IMR-90 (cell line): ENCODE measurements at regions not wholly inside any gene's neighbourhood (a gene's known extent, or its start where the extent isn't known, plus 50 kb on each side); places are given as distances from the start of the nearest gene placed in this dataset.

Experiments
- ATAC-seq: fragments of 200-7000 bp; cut with Tn5 transposase; 2 replicates; pipeline ENCODE4 v1.9.1; 2020; ENCODE audit warnings: low read depth, mild to moderate bottlenecking, moderate library complexity
- BruUV-seq: library from RNA; stranded (reverse); fragments of 400-500 nt; replicated peaks from 2 replicates; lab custom pipeline; 2021; lab: Mats Ljungman, UMichigan
- CTCF ChIA-PET: fragments of 300-600 bp; formaldehyde crosslinking; extraction: SDS; loops from one replicate; lab custom pipeline; 2021; ENCODE audit warnings: antibody characterized with exemption; lab: Yijun Ruan, JAX
- POLR2A ChIA-PET: fragments of 300-600 bp; sonication (Branson Sonifier 250); formaldehyde crosslinking; loops from one replicate; lab custom pipeline; 2022; ENCODE audit warnings: antibody characterized with exemption; ENCODE audit not compliant: unreplicated experiment; lab: Charles Lee
- DNase-seq: peaks from one replicate; pipeline ENCODE4 v3.0.0; 2013
- H2AFZ ChIP-seq: replicated peaks from 2 replicates; pipeline ENCODE3; 2013; ENCODE audit warnings: low read length, mild to moderate bottlenecking; ENCODE audit not compliant: poor library complexity
- H2AK5ac ChIP-seq: 2 replicates; pipeline ENCODE4 v1.6.1; 2013; ENCODE audit warnings: low read depth, low read length, inconsistent platforms
- H2AK9ac ChIP-seq: replicated peaks from 2 replicates; pipeline ENCODE3; 2013; ENCODE audit warnings: mild to moderate bottlenecking, low read depth, low read length, moderate library complexity; ENCODE audit not compliant: poor library complexity
- H2BK120ac ChIP-seq: 2 replicates; pipeline ENCODE4 v1.6.1; 2013; ENCODE audit warnings: low read depth, low read length, inconsistent platforms
- H2BK15ac ChIP-seq: 3 replicates; pipeline ENCODE4 v1.6.1; 2013; ENCODE audit warnings: low read depth, low read length, inconsistent platforms
- H2BK20ac ChIP-seq: 2 replicates; pipeline ENCODE4 v1.6.1; 2013; ENCODE audit warnings: low read depth, mild to moderate bottlenecking, inconsistent platforms, low read length, moderate library complexity
- H2BK5ac ChIP-seq: 2 replicates; pipeline ENCODE4 v1.6.1; 2013; ENCODE audit warnings: mild to moderate bottlenecking, low read depth, low read length, inconsistent platforms; ENCODE audit not compliant: poor library complexity, severe bottlenecking
- H3K14ac ChIP-seq: replicated peaks from 2 replicates; pipeline ENCODE4 v1.6.1; 2013; ENCODE audit warnings: low read depth, low read length, inconsistent platforms
- H3K18ac ChIP-seq: 2 replicates; pipeline ENCODE4 v1.6.1; 2013; ENCODE audit warnings: low read depth, low read length, control low read depth
- H3K23ac ChIP-seq: 2 replicates; pipeline ENCODE4 v1.6.1; 2013; ENCODE audit warnings: low read depth, low read length, inconsistent platforms
- H3K27ac ChIP-seq: 2 replicates; pipeline ENCODE4 v1.5.1; 2013; ENCODE audit warnings: mild to moderate bottlenecking, control low read depth, low read length; ENCODE audit not compliant: insufficient read depth
- H3K27me3 ChIP-seq: 2 replicates; pipeline ENCODE4 v1.6.1; 2013; ENCODE audit warnings: low read length; ENCODE audit not compliant: control insufficient read depth, insufficient read depth
- H3K36me3 ChIP-seq: 2 replicates; pipeline ENCODE4 v1.6.1; 2013; ENCODE audit warnings: low read length, mixed read lengths; ENCODE audit not compliant: control insufficient read depth, insufficient read depth
- H3K4ac ChIP-seq: 2 replicates; pipeline ENCODE4 v1.6.1; 2013; ENCODE audit warnings: low read depth, low read length, inconsistent platforms
- H3K4me1 ChIP-seq: 2 replicates; pipeline ENCODE4 v1.6.1; 2013; ENCODE audit warnings: low read length, mixed read lengths; ENCODE audit not compliant: control insufficient read depth, insufficient read depth
- H3K4me2 ChIP-seq: 2 replicates; pipeline ENCODE4 v1.6.1; 2013; ENCODE audit warnings: low read depth, mild to moderate bottlenecking, control low read depth, low read length, moderate library complexity
- H3K4me3 ChIP-seq: 2 replicates; pipeline ENCODE4 v1.5.1; 2013; ENCODE audit warnings: low read depth, mild to moderate bottlenecking, control low read depth, low read length, moderate library complexity; ENCODE audit not compliant: insufficient read depth
- H3K56ac ChIP-seq: 2 replicates; pipeline ENCODE4 v1.6.1; 2013; ENCODE audit warnings: low read length, inconsistent platforms; ENCODE audit not compliant: insufficient read depth; ENCODE audit errors: extremely low read depth
- H3K79me1 ChIP-seq, 2 experiments: 2 replicates each; pipeline ENCODE4 v1.6.1; 2013; ENCODE audit warnings: low read length in 2 of 2, inconsistent platforms in 1 of 2, low read depth in 1 of 2
- H3K9ac ChIP-seq: 2 replicates; pipeline ENCODE4 v1.6.1; 2013; ENCODE audit warnings: low read depth, low read length, control low read depth
- H3K9me1 ChIP-seq: 2 replicates; pipeline ENCODE4 v1.6.1; 2013; ENCODE audit warnings: low read length, inconsistent platforms; ENCODE audit not compliant: insufficient read depth
- H3K9me3 ChIP-seq: 2 replicates; pipeline ENCODE4 v1.6.1; 2013; ENCODE audit warnings: low read length; ENCODE audit not compliant: control insufficient read depth, insufficient read depth
- H4K20me1 ChIP-seq: 2 replicates; pipeline ENCODE4 v1.6.1; 2013; ENCODE audit warnings: low read length, inconsistent platforms; ENCODE audit not compliant: insufficient read depth
- H4K5ac ChIP-seq: 2 replicates; pipeline ENCODE4 v1.6.1; 2013; ENCODE audit warnings: mild to moderate bottlenecking, low read depth, low read length, control low read depth
- H4K8ac ChIP-seq, 2 experiments: 2 replicates each; pipeline ENCODE4 v1.6.1; 2013; ENCODE audit warnings: low read depth in 2 of 2, low read length in 2 of 2, control low read depth in 1 of 2, inconsistent platforms in 1 of 2
- H4K91ac ChIP-seq: 2 replicates; pipeline ENCODE4 v1.6.1; 2013; ENCODE audit warnings: low read depth, low read length, inconsistent platforms; ENCODE audit not compliant: insufficient read depth
- BHLHE40 ChIP-seq: fragments of 150-350 bp; IDR thresholded peaks from 2 replicates; pipeline ENCODE4 v1.6.1; 2016; ENCODE audit warnings: mild to moderate bottlenecking, low read depth, low read length
- CEBPB ChIP-seq: IDR thresholded peaks from 2 replicates; pipeline ENCODE4 v1.6.1; 2012; ENCODE audit warnings: low read depth, low read length, improper control_type of control experiment
- CHD1 ChIP-seq: IDR thresholded peaks from 2 replicates; pipeline ENCODE4 v1.6.1; 2012; ENCODE audit warnings: low read depth, low read length, improper control_type of control experiment
- FOS ChIP-seq: fragments of 150-350 bp; IDR thresholded peaks from 2 replicates; pipeline ENCODE4 v1.6.1; 2016; ENCODE audit warnings: low read depth, low read length
- MAFK ChIP-seq: IDR thresholded peaks from 2 replicates; pipeline ENCODE4 v1.6.1; 2012; ENCODE audit warnings: low read depth, low read length, improper control_type of control experiment
- MAZ ChIP-seq: IDR thresholded peaks from 2 replicates; pipeline ENCODE4 v1.6.1; 2012; ENCODE audit warnings: low read depth, mild to moderate bottlenecking, low read length, improper control_type of control experiment, moderate library complexity, borderline replicate concordance
- MXI1 ChIP-seq: IDR thresholded peaks from 2 replicates; pipeline ENCODE4 v1.6.1; 2012; ENCODE audit warnings: low read depth, mild to moderate bottlenecking, low read length, moderate library complexity, borderline replicate concordance
- NFE2L2 ChIP-seq: fragments of 150-350 bp; IDR thresholded peaks from 2 replicates; pipeline ENCODE4 v1.6.1; 2016; ENCODE audit warnings: low read depth, mild to moderate bottlenecking, low read length
- POLR2A ChIP-seq: IDR thresholded peaks from 2 replicates; pipeline ENCODE4 v1.6.1; 2012; ENCODE audit warnings: mild to moderate bottlenecking, low read depth, low read length
- RAD21 ChIP-seq: IDR thresholded peaks from 2 replicates; pipeline ENCODE4 v1.6.1; 2012; ENCODE audit warnings: low read length, improper control_type of control experiment
- RCOR1 ChIP-seq: IDR thresholded peaks from 2 replicates; pipeline ENCODE4 v1.6.1; 2012; ENCODE audit warnings: mild to moderate bottlenecking, low read length, improper control_type of control experiment; ENCODE audit not compliant: insufficient replicate concordance
- RFX5 ChIP-seq: IDR thresholded peaks from 2 replicates; pipeline ENCODE4 v1.8.0; 2012; ENCODE audit warnings: low read depth, mild to moderate bottlenecking, low read length, moderate library complexity
- SMC3 ChIP-seq: fragments of 150-350 bp; IDR thresholded peaks from 2 replicates; pipeline ENCODE4 v1.6.1; 2016; ENCODE audit warnings: low read depth, mild to moderate bottlenecking, antibody characterized with exemption, low read length, moderate library complexity
- WGBS, 2 experiments: methylation state at CpG; one replicate each; pipeline versions ENCODE4 v1.1.5 to v1.1.7; 2013; ENCODE audit warnings: missing lambda C conversion rate in 2 of 2; ENCODE audit not compliant: insufficient read length in 1 of 2; ENCODE audit errors: extremely low coverage in 2 of 2; 5-methylcytosine and 5-hydroxymethylcytosine counted together
- dilution Hi-C: fragments of 300-500 bp; cut with HindIII; formaldehyde crosslinking; loops from one replicate; pipeline ENCODE4 v1.14.3; 2018; ENCODE audit warnings: low sequenced_read_pairs; ENCODE audit not compliant: unreplicated experiment
- in situ Hi-C: fragments of 300-500 bp; cut with MboI; formaldehyde crosslinking; loops from 3 replicates; pipeline ENCODE4 v1.14.3; 2019; ENCODE audit warnings: low sequenced_read_pairs, inconsistent platforms, mixed read lengths
- intact Hi-C: fragments of 100-400 bp; cut with micrococcal nuclease; formaldehyde crosslinking; loops from 2 replicates; pipeline ENCODE4 v1.10.0; 2022
- TF ChIP-seq, protein P1 (sequence below): conservative IDR thresholded peaks from 2 replicates; pipeline ENCODE4 v1.5.1; 2012; ENCODE audit warnings: mild to moderate bottlenecking, low read depth, low read length, improper control_type of control experiment
- TF ChIP-seq, protein P2 (sequence below): fragments of 150-350 bp; IDR thresholded peaks from 2 replicates; pipeline ENCODE4 v1.6.1; 2016; ENCODE audit warnings: low read depth, mild to moderate bottlenecking, low read length, moderate library complexity, borderline replicate concordance
- TF ChIP-seq, protein P3 (sequence below): fragments of 150-350 bp; IDR thresholded peaks from 2 replicates; pipeline ENCODE4 v1.6.1; 2017; ENCODE audit warnings: mild to moderate bottlenecking, antibody characterized with exemption, low read length, low read depth

DNA sequence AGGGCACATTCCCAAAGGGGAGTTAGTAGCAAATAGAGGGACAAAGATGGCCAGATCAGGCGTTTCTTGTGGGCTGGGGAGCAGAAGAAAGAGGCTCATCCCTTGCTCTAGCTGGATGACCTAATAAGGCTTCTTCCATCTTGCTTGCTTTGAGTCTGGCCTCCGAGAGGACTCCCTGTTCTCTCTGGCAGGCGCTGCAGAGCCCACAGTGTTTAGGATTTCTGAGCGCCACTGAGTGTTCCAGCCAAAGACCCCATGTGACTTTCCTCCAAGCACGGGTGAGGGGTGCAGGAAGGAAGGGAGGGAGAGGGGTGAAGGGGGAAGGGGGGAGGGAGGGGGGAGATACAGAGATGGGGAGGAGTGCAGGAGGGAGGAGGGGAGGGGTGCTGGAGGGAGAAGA is 203.8 kb upstream of the SVIL start:
- H2AK9ac ChIP-seq: no peak overlapping the region
- no peak overlapping the region for H3K9ac ChIP-seq
- H3K79me1 ChIP-seq: no peaks in the 10 kb centered on the region
- no peak overlapping the region for H3K18ac ChIP-seq
- no peaks in the 10 kb centered on the region; the same call in 1 of the 2 replicates for H3K4me1 ChIP-seq
- no peak overlapping the region for H2BK20ac ChIP-seq
- intact Hi-C loops: no loop called here
- BruUV-seq: no TSS peak
- H3K9me1 ChIP-seq: 0 out of 2 replicates have a peak, but pooled peaks cover 3% of the 10 kb centered on the region
- no peak overlapping the region for H3K27ac ChIP-seq
- H4K5ac ChIP-seq: no peak overlapping the region
- no peak overlapping the region for H2AK5ac ChIP-seq
- no peak overlapping the region for H2AFZ ChIP-seq
- TF ChIP-seq BHLHE40 (no peak), MAFK (no peak), RAD21 (no peak), POLR2A (no peak), FOS (no peak), MXI1 (no peak), RFX5 (no peak), NFE2L2 (no peak), CEBPB (no peak), MAZ (no peak), CHD1 (no peak), SMC3 (no peak), RCOR1 (no peak)
- TF ChIP-seq, protein P1, sequence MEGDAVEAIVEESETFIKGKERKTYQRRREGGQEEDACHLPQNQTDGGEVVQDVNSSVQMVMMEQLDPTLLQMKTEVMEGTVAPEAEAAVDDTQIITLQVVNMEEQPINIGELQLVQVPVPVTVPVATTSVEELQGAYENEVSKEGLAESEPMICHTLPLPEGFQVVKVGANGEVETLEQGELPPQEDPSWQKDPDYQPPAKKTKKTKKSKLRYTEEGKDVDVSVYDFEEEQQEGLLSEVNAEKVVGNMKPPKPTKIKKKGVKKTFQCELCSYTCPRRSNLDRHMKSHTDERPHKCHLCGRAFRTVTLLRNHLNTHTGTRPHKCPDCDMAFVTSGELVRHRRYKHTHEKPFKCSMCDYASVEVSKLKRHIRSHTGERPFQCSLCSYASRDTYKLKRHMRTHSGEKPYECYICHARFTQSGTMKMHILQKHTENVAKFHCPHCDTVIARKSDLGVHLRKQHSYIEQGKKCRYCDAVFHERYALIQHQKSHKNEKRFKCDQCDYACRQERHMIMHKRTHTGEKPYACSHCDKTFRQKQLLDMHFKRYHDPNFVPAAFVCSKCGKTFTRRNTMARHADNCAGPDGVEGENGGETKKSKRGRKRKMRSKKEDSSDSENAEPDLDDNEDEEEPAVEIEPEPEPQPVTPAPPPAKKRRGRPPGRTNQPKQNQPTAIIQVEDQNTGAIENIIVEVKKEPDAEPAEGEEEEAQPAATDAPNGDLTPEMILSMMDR: no peak
- TF ChIP-seq, protein P2, sequence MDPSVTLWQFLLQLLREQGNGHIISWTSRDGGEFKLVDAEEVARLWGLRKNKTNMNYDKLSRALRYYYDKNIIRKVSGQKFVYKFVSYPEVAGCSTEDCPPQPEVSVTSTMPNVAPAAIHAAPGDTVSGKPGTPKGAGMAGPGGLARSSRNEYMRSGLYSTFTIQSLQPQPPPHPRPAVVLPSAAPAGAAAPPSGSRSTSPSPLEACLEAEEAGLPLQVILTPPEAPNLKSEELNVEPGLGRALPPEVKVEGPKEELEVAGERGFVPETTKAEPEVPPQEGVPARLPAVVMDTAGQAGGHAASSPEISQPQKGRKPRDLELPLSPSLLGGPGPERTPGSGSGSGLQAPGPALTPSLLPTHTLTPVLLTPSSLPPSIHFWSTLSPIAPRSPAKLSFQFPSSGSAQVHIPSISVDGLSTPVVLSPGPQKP: no peak
- TF ChIP-seq, protein P3, sequence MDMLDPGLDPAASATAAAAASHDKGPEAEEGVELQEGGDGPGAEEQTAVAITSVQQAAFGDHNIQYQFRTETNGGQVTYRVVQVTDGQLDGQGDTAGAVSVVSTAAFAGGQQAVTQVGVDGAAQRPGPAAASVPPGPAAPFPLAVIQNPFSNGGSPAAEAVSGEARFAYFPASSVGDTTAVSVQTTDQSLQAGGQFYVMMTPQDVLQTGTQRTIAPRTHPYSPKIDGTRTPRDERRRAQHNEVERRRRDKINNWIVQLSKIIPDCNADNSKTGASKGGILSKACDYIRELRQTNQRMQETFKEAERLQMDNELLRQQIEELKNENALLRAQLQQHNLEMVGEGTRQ: no peak
- peaks cover 2% of the 10 kb centered on the region; the same call in 1 of the 2 replicates for H3K9me3 ChIP-seq
- no peaks in the 10 kb centered on the region for H4K20me1 ChIP-seq
- no peak overlapping the region for H2BK15ac ChIP-seq
- in situ Hi-C loops: no loop called here
- no peak overlapping the region for H3K4ac ChIP-seq
- no peak overlapping the region; the same call in 1 of the 2 replicates for H3K23ac ChIP-seq
- POLR2A ChIA-PET: no interaction called here
- H3K14ac ChIP-seq: no peak overlapping the region
- no peak overlapping the region for H2BK120ac ChIP-seq
- H4K8ac ChIP-seq: no peak overlapping the region
- H3K27me3 ChIP-seq: peaks cover 12% of the 10 kb centered on the region
- H3K4me3 ChIP-seq: no peak overlapping the region
- H2BK5ac ChIP-seq: no peak overlapping the region
- CTCF ChIA-PET: interaction anchor here (0.5 to 0.7 kb wide), 2 partner anchors 129 to 1751 kb away, joined by 3 read pairs; no protein-coding TSS in a partner anchor
- dilution Hi-C loops: no loop called here
- no peak overlapping the region for H3K4me2 ChIP-seq
- H3K56ac ChIP-seq: no peak overlapping the region
- WGBS, 2 experiments: 20% methylated on average over 3 of the region's 5 CpGs; no CpG with 5 or more reads in 1 of the 2 experiments
- H3K36me3 ChIP-seq: no peaks in the 10 kb centered on the region
- ATAC-seq (no peak), DNase-seq (no peak)
- H4K91ac ChIP-seq: no peak overlapping the region
